ENCODE measurements at regions not wholly inside any gene's neighbourhood (a gene's known extent, or its start where the extent isn't known, plus 50 kb on each side); places are given as distances from the start of the nearest gene placed in this dataset.
"Not testable (repeated sequence)": the region's sequence is repeated elsewhere in the genome, so short reads cannot be mapped to it uniquely, and the experiment has no call there.

DNA sequence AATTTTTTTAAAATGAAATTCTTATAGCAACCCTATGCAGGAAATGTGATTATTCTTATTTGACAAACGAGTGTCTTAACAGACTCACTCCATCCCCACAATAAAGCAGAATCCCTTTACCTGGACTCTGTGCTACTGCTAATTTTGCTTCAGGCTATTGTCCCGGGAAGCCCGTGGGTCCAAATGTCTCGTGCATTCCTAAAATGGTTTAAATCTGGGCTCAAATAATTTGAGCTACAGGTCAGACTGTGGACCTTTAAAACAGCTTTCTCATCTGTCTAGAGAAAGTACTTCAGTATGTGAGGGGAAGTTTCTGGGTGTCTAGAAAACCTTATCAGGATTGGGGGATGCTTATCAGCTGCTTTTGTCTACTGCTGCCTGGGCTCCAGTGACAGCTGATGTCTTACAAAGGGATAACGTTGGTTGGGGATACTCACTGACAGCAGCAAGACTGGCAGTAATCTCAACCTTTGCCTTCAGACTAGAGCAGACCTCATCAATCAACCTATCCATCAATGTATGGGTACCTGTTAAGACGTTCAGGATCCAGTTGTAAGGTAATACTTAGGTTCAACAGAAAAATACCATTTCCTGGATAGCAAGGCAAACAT, 197.9 kb upstream of the CDH11 start:
- WGBS, 10 experiments: 43 to 100% (median 56%) methylated on average over 1 to 6 of the region's 6 CpGs; no CpG with 5 or more reads in 1 of the 10 experiments
- H3K4me3 ChIP-seq: no peak overlapping the region
- no peak overlapping the region for H3K27ac ChIP-seq
- no peaks in the 10 kb centered on the region for H3K4me1 ChIP-seq (replicated peaks in 1 of 2)
- no peak for ATAC-seq (replicated peaks in 6 of 8)
- in situ Hi-C loops (cut with MboI; ENCODE audit: low pct_unique_long_range_greater_than_20kb in 2 of 9, low sequenced_read_pairs in 9 of 9, unreplicated experiment in 9 of 9): no loop called here

- in situ Hi-C loops (cut with MboI; ENCODE audit: low pct_unique_long_range_greater_than_20kb in 2 of 9, low sequenced_read_pairs in 9 of 9, unreplicated experiment in 9 of 9): no loop called here
Observed at GRCh38 chr16:65318590-65319257, 196.9 kb upstream of the CDH11 start.

GRCh38 chr16:65318138-65318537, 196.3 kb upstream of the CDH11 start:
- no peak overlapping the region for H3K4me3 ChIP-seq
- WGBS, 10 experiments: 17 to 91% (median 57%) methylated on average over 2 to 9 of the region's 9 CpGs; no CpG with 5 or more reads in 3 of the 10 experiments
- H3K27ac ChIP-seq: no peak overlapping the region
- peak in 5 of 8 experiments; percentile 13 to 97 (median 40) for ATAC-seq (replicated peaks in 6 of 8)
- no peaks in the 10 kb centered on the region for H3K4me1 ChIP-seq (replicated peaks in 1 of 2)
- in situ Hi-C loops (cut with MboI; ENCODE audit: low pct_unique_long_range_greater_than_20kb in 2 of 9, low sequenced_read_pairs in 9 of 9, unreplicated experiment in 9 of 9): no loop called here

More at GRCh38 chr16:65318590-65319257, 196.9 kb upstream of the CDH11 start:
- peak in 3 of 8 experiments; percentile 45 to 67 (median 47) for ATAC-seq (replicated peaks in 6 of 8)
- H3K27ac ChIP-seq: no peak overlapping the region
- no peaks in the 10 kb centered on the region for H3K4me1 ChIP-seq (replicated peaks in 1 of 2)
- no peak overlapping the region for H3K4me3 ChIP-seq

- no peak for ATAC-seq (replicated peaks in 6 of 8)
Observed at GRCh38 chr16:65316808-65317207, 194.9 kb upstream of the CDH11 start.

GRCh38 chr16:65315081-65315780, 193.4 kb upstream of the CDH11 start:
- Histone ChIP-seq H3K4me3 (no peak overlapping the region), H3K4me1 (replicated peaks in 1 of 2) (no peaks in the 10 kb centered on the region), H3K27ac (no peak overlapping the region)
- ATAC-seq (replicated peaks in 6 of 8): peak in 1 of 8 experiments; percentile 37
- WGBS, 10 experiments: 40 to 100% (median 84%) methylated on average over 2 to 6 of the region's 7 CpGs; no CpG with 5 or more reads in 2 of the 10 experiments
- in situ Hi-C loops (cut with MboI; ENCODE audit: low pct_unique_long_range_greater_than_20kb in 2 of 9, low sequenced_read_pairs in 9 of 9, unreplicated experiment in 9 of 9): no loop called here

More at GRCh38 chr16:65316808-65317207, 194.9 kb upstream of the CDH11 start:
- no peak overlapping the region for H3K4me3 ChIP-seq
- in situ Hi-C loops (cut with MboI; ENCODE audit: low pct_unique_long_range_greater_than_20kb in 2 of 9, low sequenced_read_pairs in 9 of 9, unreplicated experiment in 9 of 9): no loop called here
- 20 to 96% (median 77%) methylated on average over 1 to 3 of the region's 3 CpGs; no CpG with 5 or more reads in 1 of the 10 experiments for WGBS, 10 experiments
- H3K4me1 ChIP-seq (replicated peaks in 1 of 2): no peaks in the 10 kb centered on the region
- no peak overlapping the region for H3K27ac ChIP-seq

DNA sequence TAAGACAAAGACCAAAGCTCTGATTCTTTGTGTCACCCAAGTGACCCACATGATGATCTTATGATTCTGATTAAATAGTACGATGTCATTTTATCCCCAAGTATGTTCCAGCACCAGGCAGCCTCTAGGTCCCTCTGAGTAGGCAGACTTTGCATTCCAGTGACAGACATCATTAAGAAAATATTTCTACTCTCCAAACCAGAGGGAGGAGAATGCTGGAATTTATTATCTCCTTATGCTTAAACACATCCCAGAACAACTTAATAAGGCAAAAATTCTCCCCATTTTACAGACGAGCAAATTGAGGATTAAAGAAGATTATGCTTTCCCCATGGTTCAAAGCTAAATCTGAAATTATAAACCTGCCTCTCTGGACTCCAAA, 192.8 kb upstream of the CDH11 start:
- in situ Hi-C loops (cut with MboI; ENCODE audit: low pct_unique_long_range_greater_than_20kb in 2 of 9, low sequenced_read_pairs in 9 of 9, unreplicated experiment in 9 of 9): no loop called here
- WGBS, 10 experiments: 0 to 100% (median 80%) methylated on average over 1 to 2 of the region's 2 CpGs; no CpG with 5 or more reads in 3 of the 10 experiments
- no peak overlapping the region for H3K4me3 ChIP-seq

DNA sequence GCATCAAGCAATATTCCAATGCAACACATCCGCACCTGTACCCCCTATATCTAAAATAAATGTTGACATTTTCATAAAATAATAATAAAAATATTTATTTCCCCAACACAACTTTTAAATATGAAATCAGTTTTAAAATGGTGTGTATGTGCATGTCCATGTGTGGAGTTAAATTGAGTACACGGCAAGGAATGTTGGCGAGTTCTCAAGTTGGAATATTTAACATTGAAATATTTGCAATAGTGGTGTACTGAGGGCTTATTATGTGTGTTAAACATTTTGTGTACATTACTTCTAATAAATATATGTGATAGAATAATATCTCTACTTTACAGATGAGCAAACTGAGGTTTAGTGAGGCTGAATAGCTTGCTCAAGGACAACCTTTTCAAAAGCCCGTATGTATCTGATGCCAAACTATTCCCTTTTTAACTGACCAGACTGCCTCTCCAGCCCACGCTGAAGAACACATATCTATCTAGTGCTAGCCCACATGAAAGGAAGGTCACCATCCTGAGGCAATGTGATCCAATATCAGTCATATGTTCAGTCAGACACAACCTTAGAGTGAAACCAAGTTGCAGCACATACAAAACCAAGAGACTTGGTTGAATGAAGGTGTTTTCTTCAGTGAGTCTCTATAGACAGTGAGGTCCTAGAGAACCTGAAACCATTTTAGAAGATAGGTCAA, 192.2 kb upstream of the CDH11 start:
- WGBS, 10 experiments: 75 to 100% (median 95%) methylated on average over 1 to 5 of the region's 5 CpGs; no CpG with 5 or more reads in 2 of the 10 experiments
- H3K27ac ChIP-seq: no peak overlapping the region
- no peak for ATAC-seq (replicated peaks in 6 of 8)

More for the DNA sequence above, 192.8 kb upstream of the CDH11 start:
- no peak overlapping the region for H3K27ac ChIP-seq
- H3K4me1 ChIP-seq (replicated peaks in 1 of 2): peaks cover 0 to 1% of the 10 kb centered on the region in 2 donors
- ATAC-seq (replicated peaks in 6 of 8): no peak

DNA sequence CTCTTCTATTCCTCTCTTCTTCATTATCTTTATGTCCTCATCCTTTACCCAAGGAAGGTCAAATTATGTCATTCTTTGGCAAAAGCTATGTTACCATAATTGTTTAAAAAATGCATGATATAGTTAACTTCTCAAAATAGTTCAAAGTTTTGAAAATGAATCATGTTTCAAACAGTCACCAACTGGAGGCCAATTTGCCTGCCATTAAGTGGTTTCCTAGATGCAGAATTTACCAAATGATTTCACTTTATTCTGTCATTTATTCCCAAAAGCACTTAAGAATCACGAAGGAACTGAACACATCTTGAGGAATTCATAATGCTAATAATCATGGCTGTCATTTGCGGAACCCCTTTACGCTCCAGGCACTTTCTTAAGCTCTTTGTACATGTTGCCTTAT, 190.9 kb upstream of the CDH11 start:
- H3K27ac ChIP-seq: no peak overlapping the region
- in situ Hi-C loops (cut with MboI; ENCODE audit: low pct_unique_long_range_greater_than_20kb in 2 of 9, low sequenced_read_pairs in 9 of 9, unreplicated experiment in 9 of 9): no loop called here
- ATAC-seq (replicated peaks in 6 of 8): no peak
- peaks cover 0 to 11% of the 10 kb centered on the region in 2 donors for H3K4me1 ChIP-seq (replicated peaks in 1 of 2)
- WGBS, 10 experiments: 29 to 100% (median 80%) methylated on average over 1 to 3 of the region's 3 CpGs; no CpG with 5 or more reads in 2 of the 10 experiments
- H3K4me3 ChIP-seq: no peak overlapping the region

More for the DNA sequence above, 192.2 kb upstream of the CDH11 start:
- Histone ChIP-seq H3K4me1 (replicated peaks in 1 of 2) (peaks cover 0 to 7% of the 10 kb centered on the region in 2 donors), H3K4me3 (no peak overlapping the region)
- in situ Hi-C loops (cut with MboI; ENCODE audit: low pct_unique_long_range_greater_than_20kb in 2 of 9, low sequenced_read_pairs in 9 of 9, unreplicated experiment in 9 of 9): no loop called here

DNA sequence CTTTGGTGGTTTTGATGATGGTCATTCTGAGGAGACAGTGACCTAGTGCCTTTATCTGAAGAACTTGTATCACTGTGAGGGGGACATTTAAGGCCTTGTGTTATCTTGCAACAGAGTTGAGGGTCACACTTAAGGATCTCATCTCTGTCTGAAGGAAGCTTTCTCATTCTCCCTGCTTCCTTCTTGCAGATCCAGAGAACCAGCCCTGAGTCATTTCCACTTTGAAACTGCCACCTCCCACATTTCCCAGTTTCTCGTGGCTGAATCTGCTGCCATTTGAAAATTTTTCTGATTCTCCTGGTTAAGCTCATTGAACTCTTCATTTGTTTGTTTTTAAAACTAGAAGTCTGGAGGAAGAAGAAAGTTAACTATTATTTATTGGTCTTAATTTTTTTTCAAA, 190.2 kb upstream of the CDH11 start:
- 0 to 100% (median 60%) methylated on average over 1 of the region's 1 CpG; no CpG with 5 or more reads in 1 of the 10 experiments for WGBS, 10 experiments
- Histone ChIP-seq H3K27ac (no peak overlapping the region), H3K4me3 (no peak overlapping the region), H3K4me1 (replicated peaks in 1 of 2) (peaks cover 0 to 17% of the 10 kb centered on the region in 2 donors)
- in situ Hi-C loops (cut with MboI; ENCODE audit: low pct_unique_long_range_greater_than_20kb in 2 of 9, low sequenced_read_pairs in 9 of 9, unreplicated experiment in 9 of 9): no loop called here
- ATAC-seq (replicated peaks in 6 of 8): peak in 1 of 8 experiments; percentile 37

- H3K4me1 ChIP-seq (replicated peaks in 1 of 2): peaks cover 14 to 32% of the 10 kb centered on the region in 2 donors
- 60 to 100% (median 88%) methylated on average over 1 of the region's 1 CpG; no CpG with 5 or more reads in 1 of the 10 experiments for WGBS, 10 experiments
- in situ Hi-C loops (cut with MboI; ENCODE audit: low pct_unique_long_range_greater_than_20kb in 2 of 9, low sequenced_read_pairs in 9 of 9, unreplicated experiment in 9 of 9); H3K27ac ChIP-seq; H3K4me3 ChIP-seq; ATAC-seq (replicated peaks in 6 of 8): not testable (repeated sequence)
Observed at GRCh38 chr16:65310491-65310890, 188.6 kb upstream of the CDH11 start.

GRCh38 chr16:65309354-65309753, 187.5 kb upstream of the CDH11 start:
- WGBS, 10 experiments: 37 to 100% (median 62%) methylated on average over 2 to 3 of the region's 4 CpGs; no CpG with 5 or more reads in 5 of the 10 experiments
- no peak overlapping the region for H3K4me3 ChIP-seq
- peak in 1 of 8 experiments; percentile 8 for ATAC-seq (replicated peaks in 6 of 8)
- in situ Hi-C loops (cut with MboI; ENCODE audit: low pct_unique_long_range_greater_than_20kb in 2 of 9, low sequenced_read_pairs in 9 of 9, unreplicated experiment in 9 of 9): no loop called here
- H3K4me1 ChIP-seq (replicated peaks in 1 of 2): peaks cover 14 to 42% of the 10 kb centered on the region in 2 donors
- H3K27ac ChIP-seq: no peak overlapping the region

- H3K4me3 ChIP-seq: no peak overlapping the region
- in situ Hi-C loops (cut with MboI; ENCODE audit: low pct_unique_long_range_greater_than_20kb in 2 of 9, low sequenced_read_pairs in 9 of 9, unreplicated experiment in 9 of 9): no loop called here
- H3K27ac ChIP-seq: no peak overlapping the region
- peaks cover 14 to 43% of the 10 kb centered on the region in 2 donors for H3K4me1 ChIP-seq (replicated peaks in 1 of 2)
- WGBS, 10 experiments: 40 to 100% (median 71%) methylated on average over 1 to 2 of the region's 2 CpGs; no CpG with 5 or more reads in 4 of the 10 experiments
- peak in 2 of 8 experiments; percentile 15 to 44 for ATAC-seq (replicated peaks in 6 of 8)
Observed at GRCh38 chr16:65308506-65308905, 186.6 kb upstream of the CDH11 start.
